ENCODE measurements at regions not wholly inside any gene's neighbourhood (a gene's known extent, or its start where the extent isn't known, plus 50 kb on each side); places are given as distances from the start of the nearest gene placed in this dataset.

- H3K4me1 Mint-ChIP-seq: peaks cover 4% of the 10 kb centered on the region; the same call in 2 of the 3 replicates
- peaks cover 7% of the 10 kb centered on the region for H4K20me1 ChIP-seq (replicated peaks; ENCODE audit: insufficient read depth)
- H3K9me3 Mint-ChIP-seq: no peaks in the 10 kb centered on the region
- peaks cover 5% of the 10 kb centered on the region for H3K27me3 Mint-ChIP-seq (ENCODE audit: insufficient read depth, low read depth, poor library complexity)
- TF ChIP-seq NANOG (IDR thresholded peaks at IDR 0.05; ENCODE audit: borderline replicate concordance): no peak
- TF ChIP-seq EZH2 (IDR thresholded peaks at IDR 0.05; ENCODE audit: low read depth, unreplicated experiment): no peak
- TF ChIP-seq JUNB (IDR thresholded peaks at IDR 0.05; ENCODE audit: unreplicated experiment): no peak
- no peak for TF ChIP-seq CREB1 (CRISPR knock-in tag; IDR thresholded peaks at IDR 0.05; ENCODE audit: low read depth)
- TF ChIP-seq ZNF462 (CRISPR knock-in tag; IDR thresholded peaks at IDR 0.05): no peak
- TF ChIP-seq, protein P1, sequence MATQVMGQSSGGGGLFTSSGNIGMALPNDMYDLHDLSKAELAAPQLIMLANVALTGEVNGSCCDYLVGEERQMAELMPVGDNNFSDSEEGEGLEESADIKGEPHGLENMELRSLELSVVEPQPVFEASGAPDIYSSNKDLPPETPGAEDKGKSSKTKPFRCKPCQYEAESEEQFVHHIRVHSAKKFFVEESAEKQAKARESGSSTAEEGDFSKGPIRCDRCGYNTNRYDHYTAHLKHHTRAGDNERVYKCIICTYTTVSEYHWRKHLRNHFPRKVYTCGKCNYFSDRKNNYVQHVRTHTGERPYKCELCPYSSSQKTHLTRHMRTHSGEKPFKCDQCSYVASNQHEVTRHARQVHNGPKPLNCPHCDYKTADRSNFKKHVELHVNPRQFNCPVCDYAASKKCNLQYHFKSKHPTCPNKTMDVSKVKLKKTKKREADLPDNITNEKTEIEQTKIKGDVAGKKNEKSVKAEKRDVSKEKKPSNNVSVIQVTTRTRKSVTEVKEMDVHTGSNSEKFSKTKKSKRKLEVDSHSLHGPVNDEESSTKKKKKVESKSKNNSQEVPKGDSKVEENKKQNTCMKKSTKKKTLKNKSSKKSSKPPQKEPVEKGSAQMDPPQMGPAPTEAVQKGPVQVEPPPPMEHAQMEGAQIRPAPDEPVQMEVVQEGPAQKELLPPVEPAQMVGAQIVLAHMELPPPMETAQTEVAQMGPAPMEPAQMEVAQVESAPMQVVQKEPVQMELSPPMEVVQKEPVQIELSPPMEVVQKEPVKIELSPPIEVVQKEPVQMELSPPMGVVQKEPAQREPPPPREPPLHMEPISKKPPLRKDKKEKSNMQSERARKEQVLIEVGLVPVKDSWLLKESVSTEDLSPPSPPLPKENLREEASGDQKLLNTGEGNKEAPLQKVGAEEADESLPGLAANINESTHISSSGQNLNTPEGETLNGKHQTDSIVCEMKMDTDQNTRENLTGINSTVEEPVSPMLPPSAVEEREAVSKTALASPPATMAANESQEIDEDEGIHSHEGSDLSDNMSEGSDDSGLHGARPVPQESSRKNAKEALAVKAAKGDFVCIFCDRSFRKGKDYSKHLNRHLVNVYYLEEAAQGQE (IDR thresholded peaks at IDR 0.05; ENCODE audit: unreplicated experiment): no peak
- no peak for TF ChIP-seq ZNF331 (CRISPR knock-in tag; IDR thresholded peaks at IDR 0.05; ENCODE audit: low read depth)
- no peak for TF ChIP-seq STAT1 (IDR thresholded peaks at IDR 0.05; ENCODE audit: unreplicated experiment)
- no peak for TF ChIP-seq ETS1 (IDR thresholded peaks at IDR 0.05)
- TF ChIP-seq ZNF114 (CRISPR knock-in tag; IDR thresholded peaks at IDR 0.05): no peak
- no peak for TF ChIP-seq POLR2AphosphoS5 (IDR thresholded peaks at IDR 0.05; ENCODE audit: low read depth)
- no peak for TF ChIP-seq EZH2phosphoT487 (IDR thresholded peaks at IDR 0.05; ENCODE audit: unreplicated experiment)
- no peak for TF ChIP-seq CTCF (conservative IDR thresholded peaks at IDR 0.05; ENCODE audit: low read depth in 2 of 2)
- no peak overlapping the region for H2AFZ ChIP-seq
- H3K27me3 ChIP-seq (ENCODE audit: insufficient read depth): no peaks in the 10 kb centered on the region
- peak overlapping the region; percentile 53; the same call in 1 of the 2 replicates for H3K27ac ChIP-seq (ENCODE audit: low read depth)
- ATAC-seq (no peak), DNase-seq (ENCODE audit: low spot score) (no peak)
- H3K36me3 ChIP-seq (ENCODE audit: insufficient read depth): 0 out of 2 replicates have a peak, but pooled peaks cover 7% of the 10 kb centered on the region
- peak overlapping the region; percentile 48 for H3K27ac Mint-ChIP-seq
- no peak overlapping the region for H3K4me2 ChIP-seq
- H3K4me3 ChIP-seq: no peak overlapping the region
- no peak overlapping the region for H3K4me3 Mint-ChIP-seq
- no peaks in the 10 kb centered on the region for H3K79me2 ChIP-seq (replicated peaks; ENCODE audit: insufficient read depth)
- peaks cover 8% of the 10 kb centered on the region; the same call in 1 of the 2 replicates for H3K4me1 ChIP-seq (ENCODE audit: insufficient read depth)
- no peaks in the 10 kb centered on the region for H3F3A ChIP-seq (replicated peaks; ENCODE audit: low read depth)
- H3K36me3 Mint-ChIP-seq (ENCODE audit: low read depth): peaks cover 40% of the 10 kb centered on the region
- no peaks in the 10 kb centered on the region for H3K9me2 ChIP-seq (ENCODE audit: insufficient read depth)
These were observed 105.4 kb upstream of the PCAT7 start for GRCh38 chr9:94449486-94449885.

Measured in GM23338 (cell line).